A549 (cell line): ENCODE measurements at regions not wholly inside any gene's neighbourhood (a gene's known extent, or its start where the extent isn't known, plus 50 kb on each side); places are given as distances from the start of the nearest gene placed in this dataset.

Experiments used
- ATAC-seq, 2 experiments: fragments of 200-7000 bp in 1 of 2; fragments of >200 bp in 1 of 2; cut with Nextera tagmentation in 1 of 2; cut with Tn5 transposase in 1 of 2; 3 replicates each; pipeline versions ENCODE4 v1.8.0 to v1.9.1; 2018 to 2020; ENCODE audit warnings: mild to moderate bottlenecking in 1 of 2, moderate library complexity in 1 of 2
- CTCF ChIA-PET: fragments of 300-600 bp; sonication (Branson Sonifier 250); formaldehyde crosslinking; extraction: SDS; loops from one replicate; lab custom pipeline; 2021; ENCODE audit warnings: antibody characterized with exemption, inconsistent platforms; lab: Yijun Ruan, JAX
- POLR2A ChIA-PET: fragments of 350-600 bp; formaldehyde crosslinking; extraction: SDS; loops from one replicate; lab custom pipeline; 2021; ENCODE audit warnings: antibody characterized with exemption, inconsistent platforms; lab: Yijun Ruan, JAX
- DNase-seq, 2 experiments: peaks; one replicate each; pipeline versions ENCODE4 v3.0.0 to v3.0.0-alpha.2; 2011 to 2016; ENCODE audit warnings: low read depth in 1 of 2, low spot score in 1 of 2
- FAIRE-seq: peaks from 2 replicates; lab custom pipeline; 2011; peaks lifted over from hg19 to GRCh38; lab: Jason Lieb, UNC
- H3K27ac ChIP-seq, 2 experiments: fragments of >200 bp; sonication (Bioruptor Twin); formaldehyde crosslinking; 3 replicates each; pipeline ENCODE4 v1.5.1; 2016 to 2017
- H3K4me1 ChIP-seq: fragments of >200 bp; sonication (Bioruptor Twin); formaldehyde crosslinking; 3 replicates; pipeline ENCODE4 v1.6.1; 2016
- H3K4me2 ChIP-seq: fragments of >200 bp; sonication (Bioruptor Twin); formaldehyde crosslinking; 3 replicates; pipeline ENCODE4 v1.6.1; 2016
- H3K4me3 ChIP-seq: fragments of >200 bp; sonication (Bioruptor Twin); formaldehyde crosslinking; 3 replicates; pipeline ENCODE4 v1.5.1; 2016
- H3K9me3 ChIP-seq: fragments of >200 bp; sonication (Bioruptor Twin); formaldehyde crosslinking; 3 replicates; pipeline ENCODE4 v1.6.1; 2016
- BHLHE40 ChIP-seq: IDR thresholded peaks from 2 replicates; pipeline ENCODE4 v1.6.1; 2012; ENCODE audit warnings: low read depth, low read length, inconsistent platforms
- CEBPB ChIP-seq, 2 experiments: fragments of >200 bp in 1 of 2; sonication (Bioruptor Twin) in 1 of 2; formaldehyde crosslinking in 1 of 2; IDR thresholded peaks; 2 replicates each; pipeline ENCODE4 v1.6.1; 2012 to 2016
- CHD2 ChIP-seq: fragments of 150-350 bp; IDR thresholded peaks from 2 replicates; pipeline ENCODE4 v1.6.1; 2014; ENCODE audit warnings: low read length; ENCODE audit not compliant: partially characterized antibody
- CHD4 ChIP-seq: fragments of 200-600 bp; sonication (generic); IDR thresholded peaks from 2 replicates; pipeline ENCODE4 v1.6.1; 2016; ENCODE audit warnings: antibody characterized with exemption, mild to moderate bottlenecking, borderline replicate concordance
- EHMT2 ChIP-seq: fragments of 200-600 bp; sonication (generic); IDR thresholded peaks from 2 replicates; pipeline ENCODE4 v1.6.1; 2016; ENCODE audit warnings: antibody characterized with exemption, low read depth, mild to moderate bottlenecking, moderate library complexity
- EP300 ChIP-seq, 2 experiments: fragments of >200 bp; sonication (Bioruptor Twin); formaldehyde crosslinking; IDR thresholded peaks; 2 replicates in 1 of 2; 3 replicates in 1 of 2; pipeline ENCODE4 v1.6.1; 2016 to 2017
- FOSL2 ChIP-seq, 2 experiments: fragments of 450-650 bp in 1 of 2; fragments of >200 bp in 1 of 2; sonication (Bioruptor Twin) in 1 of 2; formaldehyde crosslinking; IDR thresholded peaks; 2 replicates each; pipeline versions ENCODE4 v1.5.0 to v1.6.1; 2016 to 2020; ENCODE audit warnings: mild to moderate bottlenecking in 1 of 2, moderate library complexity in 1 of 2
- GATA3 ChIP-seq: IDR thresholded peaks from 2 replicates; pipeline ENCODE4 v1.6.1; 2012; ENCODE audit warnings: borderline replicate concordance
- HEYL ChIP-seq: fragments of 250-450 bp; sonication (Bioruptor Pico); IDR thresholded peaks from 2 replicates; pipeline ENCODE4 v1.8.0; 2021; ENCODE audit warnings: mild to moderate bottlenecking, moderate library complexity
- HOXA7 ChIP-seq: fragments of 250-450 bp; sonication (Bioruptor Pico); IDR thresholded peaks from 2 replicates; pipeline ENCODE4 v1.5.0; 2020; ENCODE audit warnings: mild to moderate bottlenecking, moderate library complexity
- HOXB5 ChIP-seq: fragments of 250-450 bp; sonication (Bioruptor Pico); IDR thresholded peaks from 2 replicates; pipeline ENCODE4 v1.5.0; 2020; ENCODE audit warnings: mild to moderate bottlenecking, moderate library complexity
- JUNB ChIP-seq: fragments of >200 bp; sonication (Bioruptor Twin); formaldehyde crosslinking; IDR thresholded peaks from 2 replicates; pipeline ENCODE4 v1.6.1; 2016
- KDM1A ChIP-seq: fragments of 200-600 bp; sonication (generic); IDR thresholded peaks from 2 replicates; pipeline ENCODE4 v1.6.1; 2016; ENCODE audit warnings: low read depth, mild to moderate bottlenecking
- KDM5A ChIP-seq: fragments of 200-600 bp; sonication (generic); IDR thresholded peaks from 2 replicates; pipeline ENCODE4 v1.6.1; 2016; ENCODE audit warnings: antibody characterized with exemption, mild to moderate bottlenecking
- MYC ChIP-seq: IDR thresholded peaks from 2 replicates; pipeline ENCODE4 v1.6.1; 2012; ENCODE audit warnings: mild to moderate bottlenecking, inconsistent platforms, low read length, improper control_type of control experiment, borderline replicate concordance
- NPAS2 ChIP-seq: fragments of 250-450 bp; sonication (Bioruptor Pico); IDR thresholded peaks from 2 replicates; pipeline ENCODE4 v1.8.0; 2022; ENCODE audit warnings: mild to moderate bottlenecking, moderate library complexity, borderline replicate concordance
- NR3C1 ChIP-seq: fragments of >200 bp; sonication (Bioruptor Twin); formaldehyde crosslinking; IDR thresholded peaks from 3 replicates; pipeline ENCODE4 v1.6.1; 2017
- POLR2AphosphoS2 ChIP-seq: conservative IDR thresholded peaks from 2 replicates; pipeline ENCODE4 v1.6.1; 2012; ENCODE audit warnings: low read length, improper control_type of control experiment, inconsistent platforms
- RAD21 ChIP-seq, 2 experiments: fragments of >200 bp in 1 of 2; sonication (Bioruptor Twin) in 1 of 2; formaldehyde crosslinking in 1 of 2; IDR thresholded peaks in 1 of 2; conservative IDR thresholded peaks in 1 of 2; 2 replicates in 1 of 2; 3 replicates in 1 of 2; pipeline ENCODE4 v1.6.1; 2012 to 2018; ENCODE audit warnings: inconsistent platforms in 1 of 2
- RCOR1 ChIP-seq: fragments of 150-350 bp; IDR thresholded peaks from 2 replicates; pipeline ENCODE4 v1.6.1; 2014; ENCODE audit warnings: antibody characterized with exemption, low read length, low read depth
- RNF2 ChIP-seq: fragments of 200-600 bp; sonication (generic); IDR thresholded peaks from 2 replicates; pipeline ENCODE4 v1.6.1; 2016; ENCODE audit warnings: low read depth, mild to moderate bottlenecking, antibody characterized with exemption, moderate library complexity, borderline replicate concordance
- SMC3 ChIP-seq: fragments of >200 bp; sonication (Bioruptor Twin); formaldehyde crosslinking; IDR thresholded peaks from 3 replicates; pipeline ENCODE4 v1.6.1; 2018; ENCODE audit warnings: inconsistent platforms
- TFCP2L1 ChIP-seq: fragments of 250-450 bp; sonication (Bioruptor Pico); IDR thresholded peaks from 2 replicates; pipeline ENCODE4 v1.5.0; 2021; ENCODE audit warnings: mild to moderate bottlenecking
- ZC3H11A ChIP-seq: fragments of 450-650 bp; IDR thresholded peaks from 2 replicates; pipeline ENCODE4 v1.6.1; 2014; ENCODE audit warnings: antibody characterized with exemption, mild to moderate bottlenecking
- ZFP36 ChIP-seq: fragments of 450-650 bp; IDR thresholded peaks from 2 replicates; pipeline ENCODE4 v1.6.1; 2014; ENCODE audit warnings: borderline replicate concordance; ENCODE audit not compliant: partially characterized antibody
- ZNF302 ChIP-seq: fragments of 250-450 bp; sonication (Bioruptor Pico); IDR thresholded peaks from 2 replicates; pipeline ENCODE4 v1.9.0; 2021; ENCODE audit warnings: inconsistent platforms, mild to moderate bottlenecking, moderate library complexity
- ZSCAN20 ChIP-seq: fragments of 250-450 bp; sonication (Bioruptor Pico); IDR thresholded peaks from 2 replicates; pipeline ENCODE4 v1.8.0; 2022; ENCODE audit warnings: mild to moderate bottlenecking, moderate library complexity
- WGBS: methylation state at CpG from one replicate; pipeline ENCODE4 v1.1.6; 2017; ENCODE audit errors: missing lambda C conversion rate; 5-methylcytosine and 5-hydroxymethylcytosine counted together
- TF ChIP-seq, protein P1 (sequence below): IDR thresholded peaks from 2 replicates; pipeline ENCODE4 v1.6.1; 2012
- TF ChIP-seq, protein P2 (sequence below): fragments of 250-450 bp; sonication (Bioruptor Pico); IDR thresholded peaks from 2 replicates; pipeline ENCODE4 v1.5.0; 2021; ENCODE audit warnings: mild to moderate bottlenecking, moderate library complexity, borderline replicate concordance
- TF ChIP-seq, protein P3 (sequence below): fragments of >200 bp; sonication (Bioruptor Twin); formaldehyde crosslinking; IDR thresholded peaks from 3 replicates; pipeline ENCODE4 v1.6.1; 2016
- TF ChIP-seq, protein P4 (sequence below): fragments of 450-650 bp; IDR thresholded peaks from 2 replicates; pipeline ENCODE4 v1.6.1; 2014; ENCODE audit warnings: antibody characterized with exemption
- TF ChIP-seq, protein P5 (sequence below): IDR thresholded peaks from 2 replicates; pipeline ENCODE4 v1.6.1; 2012; ENCODE audit warnings: low read depth, borderline replicate concordance

DNA sequence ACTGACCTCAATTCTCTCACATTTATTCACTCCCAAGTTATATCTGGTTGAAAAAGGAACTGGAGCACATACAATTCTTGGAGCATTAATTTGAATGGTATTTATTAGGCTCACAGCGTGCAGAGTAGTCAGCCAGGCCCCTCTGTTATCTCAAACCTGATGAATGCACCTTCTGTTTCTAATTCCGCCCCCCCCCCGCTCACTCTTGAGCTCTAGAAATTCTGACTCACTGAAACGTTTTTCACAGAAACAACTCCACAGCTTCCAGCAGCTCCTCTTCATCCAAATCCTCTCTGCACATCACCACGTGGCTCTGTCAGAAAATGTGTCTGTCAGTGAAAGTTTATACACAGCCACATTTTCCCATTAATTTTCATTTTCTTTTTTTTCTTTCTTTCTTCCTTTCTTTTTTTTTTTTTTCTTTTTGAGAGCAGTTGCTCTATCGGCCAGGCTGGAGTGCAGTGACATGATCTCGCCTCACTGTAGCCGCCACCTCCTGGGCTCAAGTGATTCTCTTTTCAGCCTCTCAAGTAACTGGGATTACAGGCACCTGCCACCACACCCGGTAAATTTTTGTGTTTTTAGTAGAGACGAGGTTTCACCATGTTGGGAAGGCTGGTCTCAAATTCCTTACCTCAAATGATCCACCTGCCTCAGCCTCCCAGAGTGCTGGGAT is 109.4 kb downstream of the TBXT start:
- ATAC-seq (no peak), DNase-seq (no peak), FAIRE-seq (no peak)
- TF ChIP-seq GATA3 = no peak
- TF ChIP-seq BHLHE40 = no peak
- no peak for TF ChIP-seq POLR2AphosphoS2
- TF ChIP-seq CEBPB (IDR thresholded peaks at IDR 0.05) = no peak
- no peak for TF ChIP-seq HEYL (CRISPR knock-in tag)
- no peak for TF ChIP-seq ZNF302 (CRISPR knock-in tag)
- no peak for TF ChIP-seq RAD21 (conservative IDR thresholded peaks at IDR 0.05 in 1 of 2, IDR thresholded peaks at IDR 0.05 in 1 of 2)
- no peak for TF ChIP-seq KDM1A
- no peak for TF ChIP-seq EHMT2
- TF ChIP-seq NPAS2 (CRISPR knock-in tag) = no peak
- TF ChIP-seq ZFP36 = no peak
- no peak for TF ChIP-seq HOXB5 (CRISPR knock-in tag)
- TF ChIP-seq CHD2 = no peak
- TF ChIP-seq, protein P1, sequence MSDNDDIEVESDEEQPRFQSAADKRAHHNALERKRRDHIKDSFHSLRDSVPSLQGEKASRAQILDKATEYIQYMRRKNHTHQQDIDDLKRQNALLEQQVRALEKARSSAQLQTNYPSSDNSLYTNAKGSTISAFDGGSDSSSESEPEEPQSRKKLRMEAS = no peak
- TF ChIP-seq ZC3H11A = no peak
- TF ChIP-seq TFCP2L1 (CRISPR knock-in tag) = no peak
- TF ChIP-seq NR3C1 = no peak
- TF ChIP-seq, protein P2, sequence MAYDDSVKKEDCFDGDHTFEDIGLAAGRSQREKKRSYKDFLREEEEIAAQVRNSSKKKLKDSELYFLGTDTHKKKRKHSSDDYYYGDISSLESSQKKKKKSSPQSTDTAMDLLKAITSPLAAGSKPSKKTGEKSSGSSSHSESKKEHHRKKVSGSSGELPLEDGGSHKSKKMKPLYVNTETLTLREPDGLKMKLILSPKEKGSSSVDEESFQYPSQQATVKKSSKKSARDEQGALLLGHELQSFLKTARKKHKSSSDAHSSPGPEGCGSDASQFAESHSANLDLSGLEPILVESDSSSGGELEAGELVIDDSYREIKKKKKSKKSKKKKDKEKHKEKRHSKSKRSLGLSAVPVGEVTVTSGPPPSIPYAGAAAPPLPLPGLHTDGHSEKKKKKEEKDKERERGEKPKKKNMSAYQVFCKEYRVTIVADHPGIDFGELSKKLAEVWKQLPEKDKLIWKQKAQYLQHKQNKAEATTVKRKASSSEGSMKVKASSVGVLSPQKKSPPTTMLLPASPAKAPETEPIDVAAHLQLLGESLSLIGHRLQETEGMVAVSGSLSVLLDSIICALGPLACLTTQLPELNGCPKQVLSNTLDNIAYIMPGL (CRISPR knock-in tag) = no peak
- TF ChIP-seq EP300 (IDR thresholded peaks at IDR 0.05) = no peak
- no peak overlapping the region for H3K4me3 ChIP-seq
- CTCF ChIA-PET = no interaction called here
- 70% methylated on average over 10 of the region's 10 CpGs for WGBS
- H3K4me2 ChIP-seq = no peak overlapping the region
- peaks cover 19% of the 10 kb centered on the region; the same call in 2 of the 3 replicates for H3K9me3 ChIP-seq
- H3K27ac ChIP-seq = no peak overlapping the region
- POLR2A ChIA-PET = interaction anchor here (0.8 kb wide), 1 partner anchor 50 kb away, joined by 3 read pairs; no protein-coding TSS in a partner anchor
- H3K4me1 ChIP-seq = no peaks in the 10 kb centered on the region

DNA sequence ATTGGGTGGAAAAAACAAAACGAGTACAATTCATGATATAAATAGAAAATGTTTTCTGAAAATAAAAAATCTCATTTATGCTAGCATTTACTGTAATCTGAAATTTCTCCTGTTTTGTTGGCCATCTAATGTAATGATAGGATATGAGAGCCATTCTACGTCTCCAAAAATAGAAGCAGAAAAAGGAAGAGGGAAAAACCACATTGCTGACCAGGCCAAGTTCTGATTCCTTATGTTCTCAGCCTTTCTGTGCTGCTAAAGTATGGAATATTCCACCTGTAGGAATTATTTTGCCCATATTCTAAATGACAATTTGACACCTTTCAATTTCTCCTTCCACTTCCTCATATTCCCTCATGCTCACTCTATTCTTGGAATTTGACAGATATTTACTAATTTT is 110.2 kb downstream of the TBXT start:
- CTCF ChIA-PET = no interaction called here
- Histone ChIP-seq H3K4me1 (no peaks in the 10 kb centered on the region), H3K4me3 (no peak overlapping the region), H3K4me2 (no peak overlapping the region), H3K9me3 (peaks cover 25% of the 10 kb centered on the region; the same call in 2 of the 3 replicates), H3K27ac (no peak overlapping the region)
- FAIRE-seq = no peak
- DNase-seq = no peak
- 54% methylated on average over 2 of the region's 2 CpGs for WGBS
- TF ChIP-seq SMC3 = no peak
- TF ChIP-seq KDM5A = no peak
- TF ChIP-seq, protein P3, sequence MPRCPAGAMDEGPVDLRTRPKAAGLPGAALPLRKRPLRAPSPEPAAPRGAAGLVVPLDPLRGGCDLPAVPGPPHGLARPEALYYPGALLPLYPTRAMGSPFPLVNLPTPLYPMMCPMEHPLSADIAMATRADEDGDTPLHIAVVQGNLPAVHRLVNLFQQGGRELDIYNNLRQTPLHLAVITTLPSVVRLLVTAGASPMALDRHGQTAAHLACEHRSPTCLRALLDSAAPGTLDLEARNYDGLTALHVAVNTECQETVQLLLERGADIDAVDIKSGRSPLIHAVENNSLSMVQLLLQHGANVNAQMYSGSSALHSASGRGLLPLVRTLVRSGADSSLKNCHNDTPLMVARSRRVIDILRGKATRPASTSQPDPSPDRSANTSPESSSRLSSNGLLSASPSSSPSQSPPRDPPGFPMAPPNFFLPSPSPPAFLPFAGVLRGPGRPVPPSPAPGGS = no peak
- TF ChIP-seq CEBPB (IDR thresholded peaks at IDR 0.05) = no peak
- TF ChIP-seq, protein P4, sequence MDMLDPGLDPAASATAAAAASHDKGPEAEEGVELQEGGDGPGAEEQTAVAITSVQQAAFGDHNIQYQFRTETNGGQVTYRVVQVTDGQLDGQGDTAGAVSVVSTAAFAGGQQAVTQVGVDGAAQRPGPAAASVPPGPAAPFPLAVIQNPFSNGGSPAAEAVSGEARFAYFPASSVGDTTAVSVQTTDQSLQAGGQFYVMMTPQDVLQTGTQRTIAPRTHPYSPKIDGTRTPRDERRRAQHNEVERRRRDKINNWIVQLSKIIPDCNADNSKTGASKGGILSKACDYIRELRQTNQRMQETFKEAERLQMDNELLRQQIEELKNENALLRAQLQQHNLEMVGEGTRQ = no peak
- no peak for TF ChIP-seq ZSCAN20 (CRISPR knock-in tag)
- TF ChIP-seq GATA3 = no peak
- no peak for TF ChIP-seq HOXB5 (CRISPR knock-in tag)
- TF ChIP-seq BHLHE40 = no peak
- TF ChIP-seq MYC = no peak
- TF ChIP-seq RAD21 (conservative IDR thresholded peaks at IDR 0.05 in 1 of 2, IDR thresholded peaks at IDR 0.05 in 1 of 2) = no peak
- TF ChIP-seq JUNB = no peak
- TF ChIP-seq CHD4 = no peak
- no peak for TF ChIP-seq FOSL2 (IDR thresholded peaks at IDR 0.05)
- no peak for TF ChIP-seq FOSL2 (CRISPR knock-in tag; IDR thresholded peaks at IDR 0.05)
- no peak for TF ChIP-seq RCOR1
- no peak for TF ChIP-seq CHD2
- TF ChIP-seq HOXA7 (CRISPR knock-in tag) = no peak
- TF ChIP-seq, protein P5, sequence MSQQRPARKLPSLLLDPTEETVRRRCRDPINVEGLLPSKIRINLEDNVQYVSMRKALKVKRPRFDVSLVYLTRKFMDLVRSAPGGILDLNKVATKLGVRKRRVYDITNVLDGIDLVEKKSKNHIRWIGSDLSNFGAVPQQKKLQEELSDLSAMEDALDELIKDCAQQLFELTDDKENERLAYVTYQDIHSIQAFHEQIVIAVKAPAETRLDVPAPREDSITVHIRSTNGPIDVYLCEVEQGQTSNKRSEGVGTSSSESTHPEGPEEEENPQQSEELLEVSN = no peak
- TF ChIP-seq RNF2 = no peak
- ATAC-seq = no peak
- POLR2A ChIA-PET = no interaction called here
